NCI-H1417 (cell line): ENCODE measurements at regions not wholly inside any gene's neighbourhood (a gene's known extent, or its start where the extent isn't known, plus 50 kb on each side); places are given as distances from the start of the nearest gene placed in this dataset.

Source experiments
- DNase-seq, 3 experiments: peaks; one replicate each; lab custom pipeline; 2025; lab: John Stamatoyannopoulos, UW

DNA sequence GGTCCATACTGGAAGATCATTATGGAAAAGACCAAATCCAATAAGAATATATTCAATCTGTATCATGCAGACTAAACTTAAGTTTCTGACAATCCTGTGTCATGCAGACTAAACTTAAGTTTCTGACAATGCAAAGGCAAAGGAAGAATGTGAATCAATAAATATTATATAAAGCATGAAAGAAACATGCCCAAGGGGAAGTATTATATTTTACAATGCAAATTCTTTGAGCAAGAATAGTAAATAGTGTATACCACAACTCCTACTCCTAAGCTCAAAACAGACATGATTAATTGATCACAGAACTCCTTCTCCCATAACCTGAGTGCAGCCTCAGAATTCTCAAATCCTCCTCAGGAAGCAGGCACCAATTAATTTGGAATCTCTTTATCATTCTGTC is 71.3 kb upstream of the BDNF start:
- no peak for DNase-seq

DNA sequence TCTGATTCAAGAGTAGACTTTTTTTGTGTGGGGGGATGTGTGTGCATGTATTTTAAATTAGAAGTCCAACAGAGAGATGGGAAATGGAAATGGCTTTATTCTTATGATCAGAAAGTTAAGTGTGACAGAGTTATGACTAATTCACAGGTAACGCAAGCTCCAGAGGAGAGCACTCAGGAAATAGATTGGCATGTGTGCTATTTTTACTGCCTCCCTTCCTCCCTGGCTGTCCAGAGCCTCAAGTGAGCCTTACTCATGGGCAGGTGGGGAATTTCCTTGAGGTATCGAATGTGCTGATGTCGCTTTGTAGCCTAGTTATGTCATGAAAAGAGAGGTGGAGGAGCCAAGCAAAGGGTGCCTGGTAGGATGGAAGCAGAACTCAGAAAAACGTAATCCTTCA is 70.3 kb upstream of the BDNF start:
- DNase-seq = no peak

DNA sequence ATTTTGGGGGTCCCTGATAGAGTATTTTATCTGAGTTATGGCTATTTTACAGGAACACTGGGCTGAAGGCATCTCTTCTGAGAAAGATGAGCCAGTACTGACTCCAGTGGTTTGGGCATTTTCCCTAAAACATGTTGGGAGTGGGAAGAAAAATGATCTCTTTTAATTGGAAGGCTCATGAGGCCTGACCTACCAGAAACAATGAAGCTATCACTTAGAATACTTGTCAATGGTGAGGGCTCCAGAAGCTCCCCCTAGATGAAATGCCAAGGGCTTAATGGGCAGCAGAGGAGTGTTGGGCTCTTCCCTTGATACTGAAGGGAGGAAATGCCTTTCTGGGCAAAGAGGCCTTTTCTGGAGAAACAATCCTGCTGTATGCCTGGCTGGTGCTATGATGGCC is 63.5 kb upstream of the BDNF start:
- DNase-seq = no peak

DNA sequence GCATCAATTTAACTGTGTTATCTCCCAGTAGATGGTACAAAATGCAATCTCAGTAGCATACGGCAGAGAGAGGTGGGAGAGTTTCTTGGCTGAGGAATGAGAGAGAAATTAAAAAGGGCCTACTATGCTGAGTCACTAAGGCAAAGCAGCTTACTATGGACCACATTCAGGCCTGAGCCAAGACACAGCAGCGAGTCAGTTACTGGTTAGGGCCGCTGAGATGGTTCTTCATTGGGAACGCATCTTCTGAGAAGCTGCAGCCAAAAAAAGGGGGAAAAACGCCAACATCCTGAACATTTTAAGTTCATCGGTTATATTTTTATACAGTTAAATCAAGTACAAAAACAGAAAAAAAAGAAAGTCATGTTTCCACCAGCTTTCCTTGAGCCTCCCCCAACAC is 61.1 kb upstream of the BDNF start:
- no peak for DNase-seq

DNA sequence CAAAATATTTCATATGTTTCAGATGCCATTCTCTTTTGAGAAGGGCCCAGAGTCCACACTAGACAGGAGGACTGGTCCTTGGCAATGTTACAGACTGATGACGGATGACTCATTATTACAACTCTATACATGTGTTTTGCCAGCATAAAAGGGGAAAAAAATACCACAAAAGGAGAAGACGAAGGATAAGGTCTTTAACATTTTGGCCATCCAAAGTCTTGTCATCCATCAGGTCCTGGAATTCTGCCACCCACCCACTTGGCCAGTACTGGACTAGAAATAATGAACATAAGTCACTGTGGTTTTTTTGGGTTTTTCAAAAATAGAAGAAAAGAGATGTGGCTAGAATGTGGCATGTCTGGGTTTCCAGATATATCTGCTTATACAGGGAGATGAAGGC is 57.7 kb upstream of the BDNF start:
- no peak for DNase-seq

DNA sequence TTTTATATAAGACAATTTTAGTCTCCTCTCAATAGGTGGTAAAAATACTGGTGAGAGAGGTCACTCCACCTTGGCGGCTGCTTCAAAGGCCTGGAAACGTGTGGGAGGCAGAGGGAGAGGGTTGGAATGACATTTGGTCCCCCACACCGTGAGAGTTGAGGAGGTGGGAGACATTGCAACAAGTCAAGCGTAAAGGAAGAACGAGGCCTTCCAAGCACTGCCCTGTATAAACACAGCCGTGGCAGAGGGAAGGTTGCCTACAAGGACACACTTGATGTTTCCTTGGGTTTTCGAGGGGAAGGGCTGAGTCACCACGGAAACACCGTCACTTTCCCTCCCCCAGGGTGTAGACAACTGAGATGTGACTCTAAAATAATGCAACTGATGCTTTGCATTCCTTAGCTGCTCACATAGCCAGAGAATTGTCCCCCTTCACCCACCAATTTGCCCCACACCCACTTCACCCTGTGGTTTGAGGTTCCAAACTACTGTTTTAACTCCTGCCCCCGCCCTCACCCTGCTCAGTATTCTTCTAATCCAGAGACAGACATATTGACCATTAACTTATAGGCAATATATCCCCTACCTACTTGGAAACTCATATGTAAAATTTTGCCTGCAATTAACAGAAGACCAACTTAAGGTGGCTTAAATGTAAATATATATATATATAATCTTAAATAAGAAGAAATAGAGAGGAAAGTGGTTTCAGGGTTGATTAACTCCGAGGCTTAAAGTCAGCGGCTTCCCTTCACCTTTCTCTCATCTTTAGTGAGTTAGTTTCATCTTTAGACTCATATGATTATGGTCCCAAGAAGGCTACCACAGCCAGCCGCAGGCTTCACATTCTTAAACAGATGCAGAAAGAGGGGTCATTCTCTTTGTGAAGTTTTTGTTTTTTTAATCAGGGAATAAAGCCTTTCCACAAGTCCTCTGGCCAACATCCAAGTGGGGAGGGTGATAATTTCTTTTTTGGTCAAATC is 54.1 kb upstream of the BDNF start:
- no peak for DNase-seq
